Trophoblast cell (in vitro differentiated cells and primary cell): ENCODE measurements at regions not wholly inside any gene's neighbourhood (a gene's known extent, or its start where the extent isn't known, plus 50 kb on each side); places are given as distances from the start of the nearest gene placed in this dataset.

ENCODE experiments used
- DNase-seq, 2 donors: peaks; one replicate each; pipeline ENCODE4 v3.0.0-alpha.2; 2016
- H2AFZ ChIP-seq: 2 replicates; pipeline ENCODE4 v1.6.1; 2013; ENCODE audit warnings: low read length, moderate library complexity, mild to moderate bottlenecking; ENCODE audit not compliant: insufficient read depth, poor library complexity
- H2AK5ac ChIP-seq: 2 replicates; pipeline ENCODE4 v1.6.1; 2013; ENCODE audit warnings: mild to moderate bottlenecking, low read length
- H2BK120ac ChIP-seq: 2 replicates; pipeline ENCODE4 v1.6.1; 2013; ENCODE audit warnings: low read length, mild to moderate bottlenecking, moderate library complexity; ENCODE audit not compliant: insufficient read depth, poor library complexity
- H2BK12ac ChIP-seq: 2 replicates; pipeline ENCODE4 v1.6.1; 2013; ENCODE audit warnings: mild to moderate bottlenecking, low read length, moderate library complexity
- H2BK5ac ChIP-seq: 2 replicates; pipeline ENCODE4 v1.6.1; 2013; ENCODE audit warnings: low read length, low read depth, moderate library complexity, mild to moderate bottlenecking; ENCODE audit not compliant: poor library complexity
- H3K14ac ChIP-seq: 2 replicates; pipeline ENCODE4 v1.6.1; 2013; ENCODE audit warnings: mild to moderate bottlenecking, low read length
- H3K18ac ChIP-seq: 2 replicates; pipeline ENCODE4 v1.6.1; 2013; ENCODE audit warnings: mild to moderate bottlenecking, low read length
- H3K23ac ChIP-seq: 2 replicates; pipeline ENCODE4 v1.6.1; 2013; ENCODE audit warnings: low read length
- H3K27ac ChIP-seq: 2 replicates; pipeline ENCODE4 v1.5.1; 2013; ENCODE audit warnings: low read depth, mild to moderate bottlenecking, inconsistent platforms, low read length, moderate library complexity
- H3K27me3 ChIP-seq: 2 replicates; pipeline ENCODE4 v1.6.1; 2013; ENCODE audit warnings: inconsistent platforms, mild to moderate bottlenecking, low read length, moderate library complexity; ENCODE audit not compliant: insufficient read depth
- H3K36me3 ChIP-seq, 2 experiments: 1 replicate in 1 of 2; 2 replicates in 1 of 2; pipeline ENCODE4 v1.6.1; 2013; ENCODE audit warnings: low read length in 2 of 2, mild to moderate bottlenecking in 2 of 2, moderate library complexity in 1 of 2; ENCODE audit not compliant: insufficient read depth in 2 of 2, control insufficient read depth in 1 of 2
- H3K4ac ChIP-seq: 2 replicates; pipeline ENCODE4 v1.6.1; 2013; ENCODE audit warnings: low read depth, mild to moderate bottlenecking, low read length, moderate library complexity
- H3K4me1 ChIP-seq, 2 experiments: 1 replicate in 1 of 2; 2 replicates in 1 of 2; pipeline ENCODE4 v1.6.1; 2013; ENCODE audit warnings: low read length in 2 of 2, mild to moderate bottlenecking in 2 of 2, moderate library complexity in 1 of 2; ENCODE audit not compliant: insufficient read depth in 2 of 2, control insufficient read depth in 1 of 2
- H3K4me2 ChIP-seq: 2 replicates; pipeline ENCODE4 v1.6.1; 2013; ENCODE audit warnings: inconsistent platforms, mild to moderate bottlenecking, low read length, moderate library complexity
- H3K4me3 ChIP-seq: 2 replicates; pipeline ENCODE4 v1.5.1; 2013; ENCODE audit warnings: mild to moderate bottlenecking, low read depth, low read length, inconsistent platforms
- H3K79me1 ChIP-seq: one replicate; pipeline ENCODE4 v1.6.1; 2013; ENCODE audit warnings: low read length
- H3K79me2 ChIP-seq: 2 replicates; pipeline ENCODE4 v1.6.1; 2013; ENCODE audit warnings: low read length, mild to moderate bottlenecking; ENCODE audit not compliant: control insufficient read depth, insufficient read depth, poor library complexity
- H3K9ac ChIP-seq: 2 replicates; pipeline ENCODE4 v1.6.1; 2013; ENCODE audit warnings: mild to moderate bottlenecking, low read length
- H3K9me3 ChIP-seq: 2 replicates; pipeline ENCODE4 v1.6.1; 2013; ENCODE audit warnings: low read depth, mild to moderate bottlenecking, control low read depth, inconsistent platforms, low read length; ENCODE audit not compliant: insufficient read depth
- H4K12ac ChIP-seq: 2 replicates; pipeline ENCODE4 v1.6.1; 2013; ENCODE audit warnings: low read depth, mild to moderate bottlenecking, low read length, moderate library complexity
- H4K8ac ChIP-seq: 2 replicates; pipeline ENCODE4 v1.6.1; 2013; ENCODE audit warnings: low read depth, mild to moderate bottlenecking, low read length, moderate library complexity
- H4K91ac ChIP-seq: one replicate; pipeline ENCODE4 v1.6.1; 2013; ENCODE audit warnings: low read depth, mild to moderate bottlenecking, low read length, moderate library complexity
- WGBS: extraction: QIAGEN DNeasy Blood & Tissue Kit; methylation state at CpG from one replicate; pipeline ENCODE4 v1.1.7; 2013; ENCODE audit warnings: missing lambda C conversion rate; ENCODE audit not compliant: insufficient read length, insufficient coverage; ENCODE audit errors: extremely low coverage; 5-methylcytosine and 5-hydroxymethylcytosine counted together

- H3K9ac ChIP-seq = no peak overlapping the region
- H2AFZ ChIP-seq = no peak overlapping the region
- no peak overlapping the region for H3K27ac ChIP-seq
- H4K8ac ChIP-seq = no peak overlapping the region
- no peak for DNase-seq
- no peak overlapping the region for H4K12ac ChIP-seq
- no peak overlapping the region for H2BK120ac ChIP-seq
- H4K91ac ChIP-seq = no peak overlapping the region
- no peak overlapping the region for H3K4ac ChIP-seq
- H2BK5ac ChIP-seq = no peak overlapping the region
- no peak overlapping the region for H3K4me3 ChIP-seq
- no peak overlapping the region for H3K14ac ChIP-seq
- WGBS = no CpG with 5 or more reads among the region's 5 CpGs
- H3K23ac ChIP-seq = no peak overlapping the region
- no peak overlapping the region for H3K18ac ChIP-seq
- H3K36me3 ChIP-seq = no peaks in the 10 kb centered on the region
- H3K27me3 ChIP-seq = no peaks in the 10 kb centered on the region
- H2BK12ac ChIP-seq = no peak overlapping the region
- no peak overlapping the region for H3K4me2 ChIP-seq
- no peak overlapping the region for H2AK5ac ChIP-seq
- peaks cover 0 to 3% of the 10 kb centered on the region in 2 experiments for H3K4me1 ChIP-seq
- H3K79me2 ChIP-seq = no peaks in the 10 kb centered on the region
- H3K9me3 ChIP-seq = no peaks in the 10 kb centered on the region
- H3K79me1 ChIP-seq = no peaks in the 10 kb centered on the region
Observed at GRCh38 chr12:97642911-97643310, 180.3 kb downstream of the RMST start.

- Histone ChIP-seq H4K8ac (no peak overlapping the region), H3K4ac (no peak overlapping the region), H3K4me1 (peaks cover 0 to 3% of the 10 kb centered on the region in 2 experiments), H4K12ac (no peak overlapping the region), H3K79me1 (no peaks in the 10 kb centered on the region), H3K27me3 (no peaks in the 10 kb centered on the region), H2AK5ac (no peak overlapping the region), H3K36me3 (no peaks in the 10 kb centered on the region), H2BK120ac (no peak overlapping the region), H2AFZ (no peak overlapping the region), H3K4me3 (no peak overlapping the region), H3K79me2 (no peaks in the 10 kb centered on the region), H3K14ac (no peak overlapping the region), H3K27ac (no peak overlapping the region), H3K23ac (no peak overlapping the region), H2BK5ac (no peak overlapping the region), H4K91ac (no peak overlapping the region), H3K18ac (no peak overlapping the region), H3K9ac (no peak overlapping the region), H2BK12ac (no peak overlapping the region), H3K9me3 (no peaks in the 10 kb centered on the region), H3K4me2 (no peak overlapping the region)
- DNase-seq = no peak
- WGBS = no CpG with 5 or more reads among the region's 7 CpGs
Observed at GRCh38 chr12:97643924-97644323, 181.3 kb downstream of the RMST start.

GRCh38 chr12:97645726-97646125 lies 183.1 kb downstream of the RMST start:
- Histone ChIP-seq H3K79me1 (no peaks in the 10 kb centered on the region), H3K9me3 (no peaks in the 10 kb centered on the region), H3K14ac (no peak overlapping the region), H2AK5ac (no peak overlapping the region), H3K4ac (no peak overlapping the region), H3K79me2 (no peaks in the 10 kb centered on the region), H3K36me3 (no peaks in the 10 kb centered on the region), H3K27me3 (no peaks in the 10 kb centered on the region), H3K4me2 (no peak overlapping the region), H3K23ac (no peak overlapping the region), H3K27ac (no peak overlapping the region), H4K91ac (no peak overlapping the region), H3K4me1 (no peaks in the 10 kb centered on the region), H2BK120ac (no peak overlapping the region), H4K12ac (no peak overlapping the region), H3K4me3 (no peak overlapping the region), H2BK12ac (no peak overlapping the region), H3K9ac (no peak overlapping the region), H2BK5ac (no peak overlapping the region), H2AFZ (no peak overlapping the region), H3K18ac (no peak overlapping the region), H4K8ac (no peak overlapping the region)
- DNase-seq = no peak
- no CpG with 5 or more reads among the region's 1 CpG for WGBS

- H3K4me3 ChIP-seq = no peak overlapping the region
- no peak overlapping the region for H4K91ac ChIP-seq
- no CpG with 5 or more reads among the region's 1 CpG for WGBS
- H3K9me3 ChIP-seq = no peaks in the 10 kb centered on the region
- H3K4ac ChIP-seq = no peak overlapping the region
- DNase-seq = no peak
- H3K27ac ChIP-seq = no peak overlapping the region
- H3K27me3 ChIP-seq = no peaks in the 10 kb centered on the region
- no peak overlapping the region for H2BK12ac ChIP-seq
- no peak overlapping the region for H4K12ac ChIP-seq
- H2BK5ac ChIP-seq = no peak overlapping the region
- H4K8ac ChIP-seq = no peak overlapping the region
- no peak overlapping the region for H3K14ac ChIP-seq
- no peaks in the 10 kb centered on the region for H3K79me1 ChIP-seq
- H2BK120ac ChIP-seq = no peak overlapping the region
- H3K23ac ChIP-seq = no peak overlapping the region
- H2AFZ ChIP-seq = no peak overlapping the region
- no peak overlapping the region for H3K9ac ChIP-seq
- H2AK5ac ChIP-seq = no peak overlapping the region
- H3K4me2 ChIP-seq = no peak overlapping the region
- no peak overlapping the region for H3K18ac ChIP-seq
- no peaks in the 10 kb centered on the region for H3K79me2 ChIP-seq
- no peaks in the 10 kb centered on the region for H3K4me1 ChIP-seq
- H3K36me3 ChIP-seq = no peaks in the 10 kb centered on the region
Observed at GRCh38 chr12:97647142-97647541, 184.5 kb downstream of the RMST start.
